Adipocyte (in vitro differentiated cells): ENCODE measurements at regions not wholly inside any gene's neighbourhood (a gene's known extent, or its start where the extent isn't known, plus 50 kb on each side); places are given as distances from the start of the nearest gene placed in this dataset.
A peak's percentile ranks its signal among the peaks of the same experiment; 100 is the strongest.
"Not testable (repeated sequence)": the region's sequence is repeated elsewhere in the genome, so short reads cannot be mapped to it uniquely, and the experiment has no call there.

Experiments used
- DNase-seq: peaks from one replicate; pipeline ENCODE4 v3.0.0-alpha.2; 2015; ENCODE audit warnings: low read depth
- H3K27me3 ChIP-seq: replicated peaks from 2 replicates; pipeline ENCODE4 v1.7.0; 2013; ENCODE audit warnings: mild to moderate bottlenecking, low read length, moderate library complexity; ENCODE audit not compliant: control insufficient read depth, insufficient read depth
- H3K36me3 ChIP-seq: 2 replicates; pipeline ENCODE4 v1.7.0; 2013; ENCODE audit warnings: low read length, mild to moderate bottlenecking, moderate library complexity; ENCODE audit not compliant: control insufficient read depth, insufficient read depth, severe bottlenecking
- H3K4me1 ChIP-seq: 2 replicates; pipeline ENCODE4 v1.7.0; 2013; ENCODE audit warnings: mild to moderate bottlenecking, low read length, moderate library complexity; ENCODE audit not compliant: control insufficient read depth, insufficient read depth
- H3K4me3 ChIP-seq: 2 replicates; pipeline ENCODE4 v1.7.0; 2013; ENCODE audit warnings: mild to moderate bottlenecking, low read length, moderate library complexity
- H3K9ac ChIP-seq: 2 replicates; pipeline ENCODE4 v1.7.0; 2013; ENCODE audit warnings: mild to moderate bottlenecking, low read length, moderate library complexity
- H3K9me3 ChIP-seq: 2 replicates; pipeline ENCODE4 v1.7.0; 2013; ENCODE audit warnings: mild to moderate bottlenecking, low read length, moderate library complexity; ENCODE audit not compliant: control insufficient read depth

DNA sequence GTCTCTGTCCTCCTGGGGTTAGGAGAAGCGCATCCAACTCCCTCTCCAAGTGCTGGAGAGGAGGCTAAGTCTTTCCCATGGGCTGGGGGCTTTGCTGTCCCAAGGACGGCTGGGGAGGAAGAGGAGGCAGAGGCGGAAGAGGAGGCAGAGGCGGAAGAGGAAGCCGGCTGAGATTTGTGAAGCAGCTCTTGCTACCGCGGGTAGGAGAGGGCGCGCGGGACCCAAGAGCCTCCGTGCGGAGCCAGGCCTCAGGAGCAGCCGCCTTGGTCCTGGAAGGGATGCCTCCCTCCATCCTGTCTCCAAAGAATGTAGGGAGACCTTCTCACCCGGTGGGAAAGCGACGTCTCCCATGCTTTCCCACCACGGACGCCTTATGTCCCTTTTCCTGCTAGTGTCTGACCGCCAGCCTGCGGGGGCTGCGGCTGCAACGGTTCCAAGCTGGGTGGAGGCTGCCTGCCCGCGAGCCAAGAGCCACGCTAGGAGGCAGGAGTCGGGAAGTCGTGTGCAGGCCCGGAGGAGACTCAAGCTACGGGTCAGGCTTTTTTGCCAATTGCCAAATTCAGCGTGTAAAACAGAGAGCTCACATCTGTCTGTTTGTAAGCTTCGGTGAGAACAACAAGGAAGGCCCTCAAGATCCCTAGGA, 320.3 kb downstream of the FAM72C start:
- Histone ChIP-seq H3K27me3 (peaks cover 57% of the 10 kb centered on the region), H3K36me3 (no peaks in the 10 kb centered on the region), H3K4me3 (no peak overlapping the region), H3K4me1 (no peaks in the 10 kb centered on the region), H3K9ac (no peak overlapping the region), H3K9me3 (peaks cover 11% of the 10 kb centered on the region)
- DNase-seq = no peak

DNA sequence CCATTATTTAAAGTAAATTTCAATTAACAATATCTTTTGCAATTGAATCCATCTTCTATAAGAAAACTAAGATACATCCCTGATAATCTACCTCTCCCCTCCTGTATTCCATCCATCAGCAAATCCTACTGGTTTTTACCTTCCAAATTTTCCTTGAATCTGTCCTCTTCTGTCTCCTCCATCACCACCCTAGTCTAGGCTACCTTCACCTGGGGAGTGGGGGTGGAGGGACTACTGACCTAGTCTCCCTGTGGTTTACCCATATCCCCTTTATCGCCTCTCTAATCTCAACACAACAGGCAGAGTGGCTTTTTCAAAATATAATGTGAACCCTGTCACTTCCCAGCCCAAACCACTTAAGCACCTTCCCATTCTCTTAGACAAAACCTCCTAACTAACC, 327.8 kb downstream of the FAM72C start:
- H3K4me1 ChIP-seq, H3K4me3 ChIP-seq, H3K36me3 ChIP-seq, DNase-seq, H3K9me3 ChIP-seq, H3K9ac ChIP-seq: not testable (repeated sequence)
- H3K27me3 ChIP-seq = peaks cover 46% of the 10 kb centered on the region

DNA sequence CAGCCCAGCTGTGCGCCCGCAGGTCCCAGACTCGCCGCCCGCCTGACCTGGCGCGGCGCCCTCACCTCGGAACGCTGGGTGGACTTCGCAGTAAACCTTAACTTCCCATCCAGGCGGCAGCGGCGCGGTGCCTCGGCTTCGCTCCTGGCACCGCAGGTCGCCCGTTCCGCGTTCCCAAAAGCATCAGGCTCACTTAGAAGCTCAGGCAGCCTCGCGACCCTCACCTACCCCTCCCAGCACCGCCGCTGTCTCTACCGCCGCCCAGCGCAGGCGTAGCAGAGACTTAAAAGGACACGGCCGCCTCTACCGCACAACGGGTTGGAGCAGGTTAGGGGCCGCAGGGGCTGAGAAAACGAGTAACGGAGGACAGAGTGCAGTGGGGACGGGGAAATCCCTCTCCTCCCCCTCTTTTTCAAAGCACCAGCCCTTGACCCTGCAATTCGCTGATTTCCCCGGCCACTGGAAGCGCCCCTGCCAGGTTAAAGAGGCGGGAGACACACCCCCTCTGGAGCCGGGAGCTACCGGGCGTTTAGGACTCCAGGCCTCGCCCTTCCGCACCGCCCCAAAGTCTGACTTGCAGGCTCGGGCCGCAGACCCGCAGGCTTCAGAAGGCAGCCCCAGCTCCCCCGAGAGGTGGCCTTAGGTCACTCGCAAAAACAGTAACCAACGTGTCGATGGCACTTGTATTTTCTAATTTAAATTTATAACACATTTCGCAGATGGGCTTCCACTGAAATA, 328.5 kb downstream of the FAM72C start:
- no peaks in the 10 kb centered on the region for H3K4me1 ChIP-seq
- H3K9me3 ChIP-seq = no peaks in the 10 kb centered on the region
- no peak for DNase-seq
- no peaks in the 10 kb centered on the region for H3K36me3 ChIP-seq
- no peak overlapping the region for H3K9ac ChIP-seq
- peak overlapping the region; percentile 27 for H3K4me3 ChIP-seq
- peaks cover 42% of the 10 kb centered on the region for H3K27me3 ChIP-seq

DNA sequence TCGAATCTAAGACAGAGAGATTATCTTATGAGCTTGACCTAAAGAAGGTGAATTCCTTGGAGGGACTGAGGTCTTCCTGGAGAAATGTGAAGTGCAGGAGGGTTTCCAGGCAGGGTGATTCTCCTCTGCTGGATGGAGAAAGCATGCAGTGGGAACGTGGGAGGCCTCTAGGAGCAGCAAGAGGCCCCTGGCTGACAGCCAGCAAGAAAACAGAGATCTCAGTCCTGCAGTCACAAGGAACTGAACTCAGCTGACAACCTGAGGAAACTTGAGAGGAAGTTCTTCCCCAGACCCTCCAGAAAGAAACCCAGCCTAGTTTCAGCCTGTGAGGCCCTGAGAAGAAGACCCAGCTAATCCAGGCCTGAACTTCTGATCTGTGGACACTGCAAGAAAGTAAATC, 345.9 kb downstream of the FAM72C start:
- H3K9me3 ChIP-seq = no peaks in the 10 kb centered on the region
- DNase-seq = no peak
- peaks cover 16% of the 10 kb centered on the region for H3K27me3 ChIP-seq
- H3K4me1 ChIP-seq = no peaks in the 10 kb centered on the region
- H3K9ac ChIP-seq = no peak overlapping the region
- no peak overlapping the region for H3K4me3 ChIP-seq
- H3K36me3 ChIP-seq = no peaks in the 10 kb centered on the region

DNA sequence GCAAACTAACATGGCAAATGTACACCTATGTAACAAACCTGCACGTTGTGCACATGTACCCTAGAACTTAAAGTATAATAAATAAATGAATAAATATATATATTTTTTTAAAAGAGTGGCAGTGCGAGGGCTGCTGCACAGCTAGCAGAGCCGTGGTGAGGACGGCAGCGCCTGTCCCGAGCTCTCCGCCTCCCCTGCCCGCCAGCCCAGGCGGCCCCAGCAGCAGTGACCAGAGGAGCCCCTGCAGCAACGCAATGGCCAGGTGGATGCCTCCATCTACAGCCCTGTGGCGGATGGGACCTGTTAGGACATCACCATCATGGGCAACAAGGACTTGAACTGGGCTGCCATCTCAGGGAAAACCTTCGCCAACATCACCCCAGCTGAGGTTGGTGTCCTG, 351.9 kb downstream of the FAM72C start:
- Histone ChIP-seq H3K36me3 (no peaks in the 10 kb centered on the region), H3K9ac (no peak overlapping the region), H3K4me3 (no peak overlapping the region), H3K27me3 (no peaks in the 10 kb centered on the region), H3K9me3 (no peaks in the 10 kb centered on the region), H3K4me1 (no peaks in the 10 kb centered on the region)
- DNase-seq = no peak

DNA sequence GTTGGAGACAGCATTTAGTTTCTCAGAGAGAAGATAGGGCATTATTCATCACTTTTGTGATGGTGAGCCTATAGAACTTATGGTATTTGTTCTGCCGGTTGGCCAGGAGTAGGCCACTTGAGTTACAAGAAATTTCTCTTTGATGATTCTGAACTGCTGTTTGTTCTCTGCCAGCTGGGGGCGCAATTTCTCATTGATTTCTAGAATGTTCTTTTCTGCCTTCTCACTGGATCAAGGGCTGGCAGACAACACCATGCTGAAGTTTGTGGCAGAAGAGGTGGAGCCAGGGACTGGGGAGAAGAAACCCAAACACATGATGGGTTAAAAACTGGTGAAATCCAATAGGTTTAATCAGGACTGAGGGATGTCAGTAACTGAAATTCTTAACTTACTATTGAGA, 360.6 kb downstream of the FAM72C start:
- DNase-seq = no peak
- peaks cover 19% of the 10 kb centered on the region for H3K27me3 ChIP-seq
- H3K36me3 ChIP-seq = no peaks in the 10 kb centered on the region
- no peak overlapping the region for H3K4me3 ChIP-seq
- H3K9me3 ChIP-seq = no peaks in the 10 kb centered on the region
- no peak overlapping the region for H3K9ac ChIP-seq
- no peaks in the 10 kb centered on the region for H3K4me1 ChIP-seq

DNA sequence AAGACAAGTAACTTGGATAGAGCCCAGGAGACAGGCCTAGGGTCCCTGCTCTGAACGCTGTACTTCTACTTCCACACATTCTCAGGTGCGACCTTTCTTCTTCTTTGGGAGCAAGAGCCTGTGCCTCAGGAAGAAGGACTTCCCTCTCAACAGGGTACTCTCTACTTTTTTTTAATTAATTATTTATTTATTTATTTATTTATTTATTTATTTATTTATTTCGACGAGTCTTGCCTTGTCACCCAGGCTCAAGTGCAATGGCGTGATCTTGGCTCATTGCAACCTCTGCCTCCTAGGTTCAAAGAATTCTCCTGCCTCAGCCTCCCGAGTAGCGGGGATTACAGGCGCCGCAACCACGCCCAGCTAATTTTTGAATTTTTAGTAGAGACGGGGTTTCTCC, 361.6 kb downstream of the FAM72C start:
- no peaks in the 10 kb centered on the region for H3K36me3 ChIP-seq
- H3K9me3 ChIP-seq = no peaks in the 10 kb centered on the region
- no peak overlapping the region for H3K9ac ChIP-seq
- H3K4me1 ChIP-seq = no peaks in the 10 kb centered on the region
- no peak overlapping the region for H3K4me3 ChIP-seq
- peaks cover 19% of the 10 kb centered on the region for H3K27me3 ChIP-seq
- no peak for DNase-seq

DNA sequence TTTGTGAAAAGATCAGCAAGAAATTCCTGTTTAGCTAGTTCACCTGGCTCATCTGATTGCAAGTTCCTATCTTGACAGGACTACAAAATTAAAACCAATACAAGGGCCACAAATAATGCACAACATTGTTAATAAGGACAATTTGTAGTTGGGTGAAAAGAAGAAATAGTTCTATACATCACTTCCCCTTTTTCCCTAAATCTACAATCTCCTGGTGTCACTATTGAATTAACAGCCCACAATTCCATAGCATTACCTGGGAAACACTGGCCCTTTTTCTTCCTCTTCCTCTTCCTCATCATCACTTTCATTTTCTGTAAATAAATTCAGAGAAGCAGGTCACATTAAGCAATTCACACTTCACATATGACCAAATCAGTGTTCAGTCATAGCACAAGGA, 366.9 kb downstream of the FAM72C start:
- Histone ChIP-seq H3K27me3 (peaks cover 19% of the 10 kb centered on the region), H3K4me1 (no peaks in the 10 kb centered on the region), H3K36me3 (no peaks in the 10 kb centered on the region), H3K9me3 (no peaks in the 10 kb centered on the region), H3K4me3 (no peak overlapping the region), H3K9ac (no peak overlapping the region)
- no peak for DNase-seq

DNA sequence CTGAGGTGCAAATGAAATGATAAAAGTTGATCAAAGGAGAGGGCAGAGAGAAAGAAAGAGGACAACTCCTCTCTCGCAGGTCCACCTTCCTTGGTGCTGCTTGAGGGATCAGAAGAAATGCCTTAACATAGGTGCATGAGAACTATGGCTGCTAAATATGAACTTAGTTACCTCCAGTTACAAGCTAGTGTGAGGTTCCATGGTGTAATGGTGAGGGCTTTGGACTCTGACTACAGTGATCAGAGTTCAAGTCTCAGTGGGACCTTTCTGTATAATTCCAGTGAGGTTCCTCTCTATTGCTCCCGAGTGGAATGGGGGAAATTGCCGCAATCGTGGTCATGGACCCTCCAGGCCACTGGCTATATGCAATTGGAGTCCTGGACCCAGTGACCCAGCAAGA, 387.3 kb downstream of the FAM72C start:
- H3K4me1 ChIP-seq = no peaks in the 10 kb centered on the region

DNA sequence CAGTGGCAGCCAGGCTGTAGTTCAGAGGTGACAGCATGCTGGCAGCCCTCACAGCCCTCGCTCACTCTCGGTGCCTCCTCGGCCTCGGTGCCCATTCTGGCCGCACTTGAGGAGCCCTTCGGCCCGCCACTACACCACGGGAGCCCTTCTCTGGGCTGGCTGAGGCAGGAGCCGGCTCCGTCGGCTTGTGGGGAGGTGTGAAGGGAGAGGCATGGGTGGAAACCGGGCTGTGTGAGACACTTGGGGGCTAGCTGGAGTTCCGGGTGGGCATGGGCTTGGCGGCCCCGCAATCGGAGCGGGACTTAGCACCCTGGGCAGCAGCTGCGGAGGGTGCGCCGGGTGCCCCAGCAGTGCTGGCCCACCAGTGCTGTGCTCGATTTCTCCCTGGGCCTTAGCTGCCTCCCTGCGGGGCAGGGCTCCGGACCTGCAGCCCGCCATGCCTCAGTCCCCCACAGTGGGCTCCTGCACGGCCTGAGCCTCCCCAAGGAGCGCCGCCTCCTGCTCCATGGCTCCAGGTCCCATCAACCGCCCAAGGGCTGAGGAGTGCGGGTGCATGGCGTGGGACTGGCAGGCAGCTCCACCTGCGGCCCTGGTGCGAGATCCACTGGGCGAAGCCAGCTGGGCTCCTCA, 396.8 kb downstream of the FAM72C start:
- DNase-seq = no peak
- Histone ChIP-seq H3K4me3 (no peak overlapping the region), H3K9ac (no peak overlapping the region), H3K27me3 (no peaks in the 10 kb centered on the region), H3K9me3 (no peaks in the 10 kb centered on the region), H3K4me1 (no peaks in the 10 kb centered on the region), H3K36me3 (no peaks in the 10 kb centered on the region)

More for the DNA sequence above, 387.3 kb downstream of the FAM72C start:
- H3K36me3 ChIP-seq = no peaks in the 10 kb centered on the region
- no peaks in the 10 kb centered on the region for H3K9me3 ChIP-seq
- H3K9ac ChIP-seq = no peak overlapping the region
- no peaks in the 10 kb centered on the region for H3K27me3 ChIP-seq
- H3K4me3 ChIP-seq = no peak overlapping the region
- no peak for DNase-seq

DNA sequence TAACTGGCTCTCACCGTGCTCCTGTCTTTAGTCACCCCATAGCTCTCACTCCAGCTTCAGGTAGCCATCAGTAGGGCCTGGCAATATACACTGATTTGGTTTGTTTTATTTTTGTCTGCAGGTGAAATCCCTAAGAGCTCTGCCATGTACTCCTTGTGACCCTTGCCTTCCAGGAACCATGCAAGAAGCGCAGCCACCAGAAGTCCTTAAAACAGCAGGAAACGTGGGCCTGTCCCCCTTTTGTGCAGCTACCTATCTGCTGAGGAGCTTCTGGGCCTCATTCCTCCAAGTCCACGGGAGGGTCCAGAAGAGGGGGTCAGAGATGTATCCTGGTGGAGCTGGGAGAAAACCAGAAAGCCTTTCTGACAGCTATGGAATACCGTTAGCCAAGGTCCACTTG, 399.1 kb downstream of the FAM72C start:
- not testable (repeated sequence) for H3K36me3 ChIP-seq, DNase-seq, H3K27me3 ChIP-seq, H3K4me1 ChIP-seq, H3K9ac ChIP-seq, H3K9me3 ChIP-seq, H3K4me3 ChIP-seq
